MM.1S (cell line): ENCODE measurements at regions not wholly inside any gene's neighbourhood (a gene's known extent, or its start where the extent isn't known, plus 50 kb on each side); places are given as distances from the start of the nearest gene placed in this dataset.

ENCODE experiments used
- DNase-seq: peaks from one replicate; pipeline ENCODE4 v3.0.0-alpha.2; 2015
- H2AFZ ChIP-seq: fragments of 300-600 bp; sonication (generic); 2 replicates; pipeline ENCODE4 v1.6.0; 2016; ENCODE audit warnings: antibody characterized with exemption, low read length
- H3F3A ChIP-seq: fragments of 300-600 bp; sonication (generic); 2 replicates; pipeline ENCODE4 v1.6.1; 2016; ENCODE audit warnings: mild to moderate bottlenecking, antibody characterized with exemption, low read length, moderate library complexity, mixed read lengths; ENCODE audit not compliant: insufficient read depth
- H3K27ac ChIP-seq: fragments of 300-600 bp; sonication (generic); 2 replicates; pipeline ENCODE4 v1.5.1; 2016; ENCODE audit warnings: mild to moderate bottlenecking, low read length
- H3K27me3 ChIP-seq: fragments of 300-600 bp; sonication (generic); replicated peaks from 2 replicates; pipeline ENCODE4 v1.6.0; 2016; ENCODE audit warnings: low read length; ENCODE audit not compliant: insufficient read depth
- H3K36me3 ChIP-seq: fragments of 300-600 bp; sonication (generic); replicated peaks from 2 replicates; pipeline ENCODE4 v1.6.1; 2016; ENCODE audit warnings: mild to moderate bottlenecking, low read length, mixed read lengths; ENCODE audit not compliant: insufficient read depth
- H3K4me1 ChIP-seq: fragments of 300-600 bp; sonication (generic); 2 replicates; pipeline ENCODE4 v1.6.1; 2016; ENCODE audit warnings: low read length, mixed read lengths
- H3K4me2 ChIP-seq: fragments of 300-600 bp; sonication (generic); 2 replicates; pipeline ENCODE4 v1.6.0; 2016; ENCODE audit warnings: low read depth, low read length
- H3K4me3 ChIP-seq: fragments of 300-600 bp; sonication (generic); 2 replicates; pipeline ENCODE4 v1.5.1; 2016; ENCODE audit warnings: low read length, mixed read lengths
- H3K79me2 ChIP-seq: fragments of 300-600 bp; sonication (generic); 2 replicates; pipeline ENCODE4 v1.6.1; 2016; ENCODE audit warnings: mixed run types, low read length, mixed read lengths
- H3K9ac ChIP-seq: fragments of 300-600 bp; sonication (generic); 2 replicates; pipeline ENCODE4 v1.6.1; 2016; ENCODE audit warnings: low read length, mixed read lengths
- H3K9me2 ChIP-seq: fragments of 300-600 bp; sonication (generic); replicated peaks from 2 replicates; pipeline ENCODE4 v1.6.1; 2016; ENCODE audit warnings: mild to moderate bottlenecking, low read length, mixed read lengths; ENCODE audit not compliant: insufficient read depth
- H3K9me3 ChIP-seq: fragments of 300-600 bp; sonication (generic); replicated peaks from 2 replicates; pipeline ENCODE4 v1.6.1; 2016; ENCODE audit warnings: mild to moderate bottlenecking, low read length, mixed read lengths; ENCODE audit not compliant: insufficient read depth
- H4K20me1 ChIP-seq: fragments of 300-600 bp; sonication (generic); 2 replicates; pipeline ENCODE4 v1.6.1; 2016; ENCODE audit warnings: mild to moderate bottlenecking, low read length, moderate library complexity, mixed read lengths; ENCODE audit not compliant: insufficient read depth
- EZH2 ChIP-seq: fragments of 300-600 bp; sonication (generic); optimal IDR thresholded peaks from 2 replicates; pipeline ENCODE3; 2017; ENCODE audit warnings: low read depth, mild to moderate bottlenecking, antibody characterized with exemption, low read length, mixed read lengths
- EZH2phosphoT487 ChIP-seq: fragments of 300-600 bp; sonication (generic); IDR thresholded peaks from 2 replicates; pipeline ENCODE4 v1.6.1; 2018; ENCODE audit warnings: antibody characterized with exemption, low read length
- TF ChIP-seq, protein P1 (sequence below): fragments of 300-600 bp; sonication (generic); IDR thresholded peaks from 2 replicates; pipeline ENCODE4 v1.5.1; 2016; ENCODE audit warnings: antibody characterized with exemption, low read length, mixed read lengths

DNA sequence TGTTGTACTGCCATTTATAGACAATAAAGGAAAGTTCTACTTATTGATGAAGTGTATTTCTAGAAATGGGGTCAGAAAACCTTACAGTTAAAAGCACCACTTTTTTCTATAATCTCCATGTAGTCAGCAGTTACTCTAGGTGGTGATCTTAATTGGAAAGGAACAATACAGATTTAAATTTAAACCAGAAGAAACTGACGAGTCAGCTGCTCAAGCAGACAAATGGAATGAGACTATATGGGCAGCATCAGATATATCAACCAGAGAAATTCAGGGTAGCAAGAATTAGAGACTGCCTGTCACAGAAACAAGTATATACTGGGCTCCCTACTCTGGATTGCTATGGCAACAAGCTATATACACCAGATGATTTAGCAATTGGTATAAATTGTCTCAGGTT lies 99.6 kb upstream of the SCG2 start:
- no peaks in the 10 kb centered on the region for H3F3A ChIP-seq
- H2AFZ ChIP-seq, result no peak overlapping the region
- no peaks in the 10 kb centered on the region for H3K9me2 ChIP-seq
- H3K4me3 ChIP-seq, result no peak overlapping the region
- H3K4me1 ChIP-seq, result no peaks in the 10 kb centered on the region
- DNase-seq, result no peak
- TF ChIP-seq, protein P1, sequence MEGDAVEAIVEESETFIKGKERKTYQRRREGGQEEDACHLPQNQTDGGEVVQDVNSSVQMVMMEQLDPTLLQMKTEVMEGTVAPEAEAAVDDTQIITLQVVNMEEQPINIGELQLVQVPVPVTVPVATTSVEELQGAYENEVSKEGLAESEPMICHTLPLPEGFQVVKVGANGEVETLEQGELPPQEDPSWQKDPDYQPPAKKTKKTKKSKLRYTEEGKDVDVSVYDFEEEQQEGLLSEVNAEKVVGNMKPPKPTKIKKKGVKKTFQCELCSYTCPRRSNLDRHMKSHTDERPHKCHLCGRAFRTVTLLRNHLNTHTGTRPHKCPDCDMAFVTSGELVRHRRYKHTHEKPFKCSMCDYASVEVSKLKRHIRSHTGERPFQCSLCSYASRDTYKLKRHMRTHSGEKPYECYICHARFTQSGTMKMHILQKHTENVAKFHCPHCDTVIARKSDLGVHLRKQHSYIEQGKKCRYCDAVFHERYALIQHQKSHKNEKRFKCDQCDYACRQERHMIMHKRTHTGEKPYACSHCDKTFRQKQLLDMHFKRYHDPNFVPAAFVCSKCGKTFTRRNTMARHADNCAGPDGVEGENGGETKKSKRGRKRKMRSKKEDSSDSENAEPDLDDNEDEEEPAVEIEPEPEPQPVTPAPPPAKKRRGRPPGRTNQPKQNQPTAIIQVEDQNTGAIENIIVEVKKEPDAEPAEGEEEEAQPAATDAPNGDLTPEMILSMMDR, result no peak
- no peak for TF ChIP-seq EZH2phosphoT487
- no peak for TF ChIP-seq EZH2
- H3K79me2 ChIP-seq, result no peaks in the 10 kb centered on the region
- H4K20me1 ChIP-seq, result no peaks in the 10 kb centered on the region
- H3K9me3 ChIP-seq, result no peaks in the 10 kb centered on the region
- no peak overlapping the region for H3K4me2 ChIP-seq
- no peaks in the 10 kb centered on the region for H3K36me3 ChIP-seq
- H3K27ac ChIP-seq, result no peak overlapping the region
- no peak overlapping the region for H3K9ac ChIP-seq
- H3K27me3 ChIP-seq, result no peaks in the 10 kb centered on the region

DNA sequence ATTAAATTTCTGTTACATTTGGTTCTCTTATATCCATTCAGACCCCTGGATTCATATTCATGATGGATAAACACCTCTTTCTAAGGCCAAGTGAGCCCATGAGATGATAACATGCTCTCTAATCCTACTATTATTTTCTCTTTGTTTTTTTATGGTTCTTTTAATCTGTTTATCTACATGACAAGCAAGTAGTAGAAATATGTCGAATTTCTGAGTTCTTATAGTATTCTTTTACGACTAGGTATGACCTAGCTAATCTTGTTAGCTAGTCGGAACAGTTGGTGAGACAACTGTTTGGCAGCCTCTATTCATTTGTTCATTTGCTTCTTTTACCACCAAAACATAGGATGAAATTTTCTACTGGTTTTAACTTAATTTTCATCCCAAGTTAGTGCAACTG lies 98.1 kb upstream of the SCG2 start:
- H3K4me2 ChIP-seq, result no peak overlapping the region
- no peak for DNase-seq

DNA sequence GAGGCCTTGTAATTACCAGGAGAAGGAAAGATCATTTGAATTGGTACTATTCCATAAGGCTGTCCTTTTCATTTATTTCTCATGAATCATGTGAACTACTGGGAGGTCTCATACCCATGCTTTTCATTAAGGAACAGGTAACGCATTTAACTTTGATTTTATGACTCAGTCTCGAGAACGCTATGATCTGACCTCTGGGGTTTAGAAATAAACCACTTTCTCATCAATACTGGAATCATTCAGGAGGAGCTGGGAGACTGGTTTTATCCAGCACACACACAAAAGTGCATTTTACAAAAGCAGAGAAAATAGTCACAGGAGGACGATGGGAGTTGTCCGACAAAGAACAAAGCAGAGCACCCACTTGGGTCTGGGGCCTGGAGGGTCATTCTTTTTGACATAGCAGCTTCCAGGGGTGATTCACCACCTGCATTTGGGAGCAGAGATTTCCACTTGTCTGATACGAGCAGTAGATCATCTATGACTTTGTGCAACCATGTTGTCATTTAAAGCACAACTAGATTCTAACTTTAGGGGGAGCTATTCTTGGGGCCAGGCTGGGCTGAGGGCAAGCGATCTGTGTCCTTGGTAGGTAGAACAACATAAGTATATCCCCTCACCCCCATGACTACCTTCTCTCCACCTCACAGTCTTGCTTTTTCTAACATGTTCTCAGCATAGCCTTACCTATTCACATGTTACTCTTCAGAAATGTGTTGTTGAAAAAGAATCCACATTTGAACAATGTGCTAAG lies 95.9 kb upstream of the SCG2 start:
- no peak overlapping the region for H3K4me2 ChIP-seq
- no peaks in the 10 kb centered on the region for H3K79me2 ChIP-seq
- no peak overlapping the region for H3K27ac ChIP-seq
- H3K4me1 ChIP-seq, result no peaks in the 10 kb centered on the region
- H3K9ac ChIP-seq, result no peak overlapping the region
- no peak overlapping the region for H2AFZ ChIP-seq
- no peak for DNase-seq
- H3K27me3 ChIP-seq, result no peaks in the 10 kb centered on the region
- no peaks in the 10 kb centered on the region for H3K36me3 ChIP-seq
- H3K9me2 ChIP-seq, result no peaks in the 10 kb centered on the region
- no peak overlapping the region for H3K4me3 ChIP-seq
- no peaks in the 10 kb centered on the region for H3F3A ChIP-seq
- H4K20me1 ChIP-seq, result no peaks in the 10 kb centered on the region
- H3K9me3 ChIP-seq, result no peaks in the 10 kb centered on the region
- TF ChIP-seq EZH2 (no peak), EZH2phosphoT487 (no peak)

More for the DNA sequence above, 98.1 kb upstream of the SCG2 start:
- Histone ChIP-seq H3K4me1 (no peaks in the 10 kb centered on the region), H3K9me3 (no peaks in the 10 kb centered on the region), H3K4me3 (no peak overlapping the region), H3K36me3 (no peaks in the 10 kb centered on the region), H3K27me3 (no peaks in the 10 kb centered on the region), H2AFZ (no peak overlapping the region), H3K9me2 (no peaks in the 10 kb centered on the region), H3F3A (no peaks in the 10 kb centered on the region), H3K9ac (no peak overlapping the region), H3K79me2 (no peaks in the 10 kb centered on the region), H3K27ac (no peak overlapping the region), H4K20me1 (no peaks in the 10 kb centered on the region)
- no peak for TF ChIP-seq EZH2
- TF ChIP-seq, protein P1, result no peak

DNA sequence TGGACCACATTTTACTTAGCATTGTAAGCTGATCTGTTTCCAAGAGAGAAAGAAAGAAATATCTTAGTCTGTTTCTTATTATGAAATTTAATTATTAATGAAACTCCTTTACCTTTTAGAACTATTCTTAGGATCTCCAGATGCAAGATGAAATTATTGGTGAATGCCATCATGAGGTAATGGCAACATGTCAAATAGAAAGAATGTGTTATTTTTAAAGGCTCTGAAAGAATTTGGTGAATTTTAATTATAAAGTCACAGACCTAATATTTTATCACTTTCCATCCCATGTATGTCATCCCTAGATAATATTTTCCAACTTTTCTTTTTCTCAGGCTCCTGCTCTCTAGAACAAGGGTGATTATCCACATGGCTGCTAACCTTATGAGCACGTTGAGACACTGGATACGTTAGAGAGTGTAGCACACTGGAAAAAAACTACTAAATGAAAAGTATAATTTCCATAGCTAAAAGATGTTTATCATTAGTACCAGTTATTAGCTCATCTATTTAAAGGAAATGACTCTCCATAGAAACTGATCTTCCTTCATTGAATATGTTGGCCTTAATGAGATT lies 95.2 kb upstream of the SCG2 start:
- Histone ChIP-seq H3K9me2 (no peaks in the 10 kb centered on the region), H3K4me2 (no peak overlapping the region), H3K4me3 (no peak overlapping the region), H3K4me1 (no peaks in the 10 kb centered on the region), H3K9ac (no peak overlapping the region), H3F3A (no peaks in the 10 kb centered on the region), H3K27ac (no peak overlapping the region), H2AFZ (no peak overlapping the region), H3K9me3 (no peaks in the 10 kb centered on the region), H4K20me1 (no peaks in the 10 kb centered on the region), H3K79me2 (no peaks in the 10 kb centered on the region), H3K27me3 (no peaks in the 10 kb centered on the region), H3K36me3 (no peaks in the 10 kb centered on the region)
- TF ChIP-seq EZH2phosphoT487, result no peak
- TF ChIP-seq, protein P1, result no peak
- no peak for TF ChIP-seq EZH2
- DNase-seq, result no peak
